IPS DF 4.7 (cell line): ENCODE measurements at regions not wholly inside any gene's neighbourhood (a gene's known extent, or its start where the extent isn't known, plus 50 kb on each side); places are given as distances from the start of the nearest gene placed in this dataset.
"Not testable (repeated sequence)": the region's sequence is repeated elsewhere in the genome, so short reads cannot be mapped to it uniquely, and the experiment has no call there.

Experiments
- DNase-seq: peaks from one replicate; pipeline ENCODE4 v3.0.0-alpha.2; 2013; ENCODE audit warnings: low spot score; ENCODE audit errors: extremely low read depth

DNA sequence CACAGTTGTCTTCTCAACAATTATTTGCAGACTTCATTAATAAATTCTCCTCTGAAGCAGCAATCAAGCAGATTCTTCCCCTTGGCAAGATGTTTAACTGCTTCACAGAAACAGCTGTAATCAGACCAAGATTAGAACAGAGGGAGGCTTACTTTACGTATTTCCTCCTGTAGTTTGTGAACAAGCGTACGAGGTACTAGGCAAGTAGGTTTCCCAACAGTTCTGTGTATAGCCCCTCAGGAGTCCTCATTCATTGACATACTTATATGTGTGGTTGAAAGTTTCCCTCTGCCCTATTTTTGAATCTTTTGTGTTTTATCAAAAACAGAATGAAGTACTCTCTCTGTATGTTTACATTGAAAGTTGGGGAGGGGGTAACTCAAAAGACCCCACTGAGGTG, 128.0 kb downstream of the SPATA31D1 start:
- no peak for DNase-seq

DNA sequence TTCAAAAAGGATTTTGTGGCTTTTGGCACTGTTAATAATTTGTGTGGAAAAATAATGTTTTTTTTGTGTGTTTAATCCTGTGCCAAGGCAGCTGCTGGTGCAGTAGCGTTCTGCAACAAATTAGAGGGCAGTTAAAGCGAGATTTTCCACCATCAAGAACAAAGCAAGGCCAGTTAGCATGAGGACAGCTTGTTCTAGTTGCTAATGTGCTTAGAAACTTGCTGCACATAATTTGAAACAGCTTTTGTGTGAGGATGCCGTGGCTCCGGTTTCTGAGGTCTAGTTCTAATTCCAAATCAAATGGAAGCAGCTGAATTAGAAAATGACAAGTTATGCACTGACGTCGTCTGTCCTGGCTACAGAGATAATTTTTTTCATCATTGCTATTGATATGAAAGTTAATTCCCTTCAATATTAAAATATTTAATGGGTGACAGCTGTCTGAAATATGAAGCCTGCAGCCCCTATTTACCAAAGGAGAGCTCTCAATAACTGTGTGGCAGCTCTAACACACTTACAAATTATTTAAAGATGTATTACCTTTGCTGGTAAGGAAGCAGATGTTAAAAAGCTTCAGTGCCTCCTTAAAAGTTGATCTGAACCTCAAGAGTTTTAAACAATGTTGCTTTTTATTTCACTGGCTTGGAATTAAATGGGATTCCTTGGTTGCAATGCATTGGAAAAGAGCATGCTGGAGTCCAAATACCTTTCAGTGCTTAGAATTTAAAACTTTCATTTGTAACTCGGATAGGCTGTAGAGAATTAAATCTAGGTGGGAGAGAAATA, 128.6 kb downstream of the SPATA31D1 start:
- no peak for DNase-seq

DNA sequence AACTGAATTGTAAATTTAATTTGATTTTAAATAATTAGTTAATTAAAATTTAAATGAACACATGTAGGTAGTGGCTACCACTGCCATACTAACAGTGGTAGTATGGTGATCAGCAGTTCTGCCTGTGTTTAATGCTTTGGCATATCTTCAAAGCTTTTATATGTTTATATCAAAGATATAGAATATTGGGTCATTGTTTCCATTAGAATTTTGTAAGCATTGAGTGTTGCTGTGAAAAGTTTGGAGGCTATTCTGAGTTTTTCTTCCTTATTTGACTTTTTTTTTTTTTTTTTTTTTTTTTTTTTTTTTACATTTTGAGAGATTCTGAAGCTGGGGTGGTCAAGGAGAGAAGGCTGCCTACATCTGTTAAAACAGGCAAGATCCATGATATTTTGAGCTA, 134.2 kb downstream of the SPATA31D1 start:
- DNase-seq, result no peak

DNA sequence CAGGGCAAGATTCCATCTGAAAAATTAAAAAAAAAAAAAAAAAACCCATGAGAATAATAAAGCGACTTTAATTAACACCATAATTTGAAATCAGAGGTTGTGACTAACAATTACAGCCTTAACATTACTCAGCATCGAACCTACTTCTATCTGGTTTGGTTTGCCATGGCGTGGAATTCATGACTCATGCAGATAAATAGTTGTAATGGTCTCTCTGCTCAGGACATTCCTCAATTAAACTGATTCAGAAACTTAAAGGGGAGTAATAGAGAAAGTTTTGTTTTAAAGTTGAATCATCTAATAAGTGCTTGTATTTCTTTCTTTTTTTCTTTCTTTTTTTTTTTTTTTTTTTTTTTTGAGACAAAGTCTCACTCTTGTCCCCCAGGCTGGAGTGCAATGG, 135.5 kb downstream of the SPATA31D1 start:
- no peak for DNase-seq

DNA sequence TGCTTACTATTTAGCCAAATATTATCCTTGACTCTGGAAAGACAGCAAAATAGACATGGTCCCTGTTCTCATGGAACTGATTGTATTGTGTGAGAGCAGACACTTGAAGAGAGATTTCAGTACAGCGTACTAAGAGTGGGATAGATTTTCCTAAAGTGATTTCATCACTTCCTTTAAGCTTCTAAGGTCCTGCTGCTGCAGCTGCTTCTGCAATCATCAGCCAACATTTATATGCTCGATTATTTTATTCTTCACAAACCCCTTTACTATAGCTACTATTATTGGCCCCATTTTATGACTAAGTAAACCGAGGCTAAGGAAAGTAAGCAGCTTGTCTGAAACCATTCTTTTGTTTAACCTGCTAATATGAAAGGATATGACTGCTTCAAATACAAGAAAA, 137.7 kb downstream of the SPATA31D1 start:
- DNase-seq, result no peak

DNA sequence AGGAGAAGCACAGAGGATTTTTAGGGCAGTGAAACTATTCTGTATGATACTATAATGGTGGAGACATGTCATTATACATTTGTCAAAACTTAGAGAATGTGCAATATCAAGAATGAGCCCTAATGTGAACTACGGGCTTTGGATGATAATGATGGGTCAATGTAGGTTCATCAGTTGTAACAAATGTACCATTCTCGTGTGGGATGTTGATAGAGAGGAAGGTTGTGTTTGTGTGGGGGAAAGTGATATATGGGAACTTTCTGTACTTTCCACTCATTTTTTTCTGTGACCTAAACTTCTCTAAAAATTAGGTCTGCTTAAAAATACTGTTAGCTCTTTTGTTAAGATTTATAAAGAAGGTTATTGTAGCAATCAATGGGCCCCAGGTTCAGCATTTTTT, 138.9 kb downstream of the SPATA31D1 start:
- no peak for DNase-seq

DNA sequence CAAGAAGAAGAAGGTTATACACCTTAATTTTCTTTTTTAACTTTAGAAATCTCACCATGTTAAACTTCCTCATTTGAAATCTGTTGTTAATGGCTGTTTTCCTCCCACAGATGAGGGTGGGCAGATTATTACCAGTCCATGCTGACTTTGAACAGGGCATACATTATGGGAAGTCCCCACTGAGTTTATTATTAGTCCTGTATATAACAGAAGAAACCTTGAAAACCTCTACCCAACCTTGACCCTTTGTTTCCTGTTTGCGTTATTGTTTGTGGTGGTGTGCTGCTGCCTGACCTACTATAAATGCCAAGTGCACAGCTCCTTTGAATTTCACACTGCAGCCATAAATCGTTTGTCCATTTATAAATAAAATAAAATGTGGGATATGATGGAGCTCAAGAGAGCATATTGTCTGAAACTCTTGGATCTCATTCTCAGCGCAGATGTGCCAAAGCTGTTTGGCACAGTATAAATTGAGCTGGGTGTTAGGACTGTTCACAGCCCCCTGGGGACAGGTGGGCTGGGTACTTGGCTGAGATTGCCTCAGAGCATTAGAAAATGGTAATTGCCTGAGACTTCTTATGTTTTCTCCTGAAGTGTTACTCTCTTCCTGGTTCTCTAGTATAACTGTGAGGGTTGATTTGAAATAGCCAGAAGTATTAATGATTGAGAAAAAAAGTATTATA, 139.6 kb downstream of the SPATA31D1 start:
- no peak for DNase-seq

DNA sequence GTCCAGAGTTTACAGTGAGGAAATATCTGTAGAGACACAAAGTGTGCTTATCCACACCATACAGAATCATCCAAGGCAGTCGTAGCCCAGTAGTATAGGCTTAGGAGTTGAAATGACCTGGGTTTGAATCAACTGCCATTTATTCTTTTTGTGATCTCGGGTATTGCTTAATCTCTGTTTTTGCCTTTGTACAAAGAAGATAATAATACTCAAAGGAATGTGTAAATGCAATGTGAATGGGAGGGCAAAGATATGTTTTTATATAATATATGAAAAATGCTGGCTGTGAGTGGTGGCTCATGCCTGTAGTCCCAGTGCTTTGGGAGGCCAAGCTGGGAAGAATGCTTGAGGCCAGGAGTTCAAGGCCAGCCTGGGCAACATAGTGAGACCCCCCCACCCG, 141.1 kb downstream of the SPATA31D1 start:
- DNase-seq, result no peak

DNA sequence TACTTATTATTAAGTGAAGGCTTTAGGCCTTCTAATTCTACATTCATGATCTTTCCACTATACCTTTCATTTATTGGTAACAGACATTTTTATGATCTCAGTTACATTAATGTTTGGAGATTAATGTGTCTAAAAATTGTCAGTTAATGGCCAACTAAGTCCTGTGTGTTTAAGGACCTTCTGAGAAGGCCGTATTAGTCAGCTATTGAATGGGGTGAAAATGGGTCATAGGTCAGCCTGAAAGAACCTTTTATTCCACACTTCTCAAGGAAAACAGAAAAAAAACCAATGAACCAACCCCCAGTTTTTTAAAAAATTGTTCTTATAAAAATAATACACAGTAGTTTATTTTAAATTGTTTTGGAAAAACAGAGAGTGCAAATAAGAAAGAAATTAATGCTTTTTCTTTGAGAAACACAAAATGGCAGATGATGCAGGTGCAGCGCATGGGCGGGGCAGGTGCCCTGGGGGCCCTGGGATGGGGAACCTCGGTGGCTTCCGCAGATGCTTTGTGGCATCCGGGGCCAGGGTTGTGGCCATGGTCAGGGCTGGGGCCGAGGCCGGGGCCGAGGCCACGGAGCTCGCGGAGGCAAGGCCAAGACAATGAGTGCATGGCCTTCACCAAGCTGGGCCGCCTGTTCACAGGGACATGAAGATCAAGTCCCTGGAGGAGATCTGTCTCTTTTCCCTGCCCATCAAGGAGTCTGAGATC, 141.9 kb downstream of the SPATA31D1 start:
- no peak for DNase-seq

DNA sequence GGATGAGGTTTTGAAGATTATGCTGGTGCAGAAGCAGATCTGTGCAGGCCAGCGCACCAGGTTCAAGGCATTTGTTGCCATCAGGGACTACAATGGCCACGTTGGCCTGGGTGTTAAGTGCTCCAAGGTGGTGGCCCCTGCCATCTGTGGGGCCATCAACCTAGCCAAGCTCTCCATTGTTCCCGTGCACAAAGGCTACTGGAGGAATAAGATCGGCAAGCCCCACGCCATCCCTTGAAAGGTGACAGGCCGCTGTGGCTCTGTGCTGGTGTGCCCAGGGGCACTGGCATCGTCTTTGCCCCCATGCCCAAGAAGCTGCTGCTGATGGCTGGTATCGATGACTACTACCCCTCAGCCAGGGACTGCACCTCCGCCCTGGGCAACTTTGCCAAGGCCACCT, 142.5 kb downstream of the SPATA31D1 start:
- DNase-seq, result no peak

DNA sequence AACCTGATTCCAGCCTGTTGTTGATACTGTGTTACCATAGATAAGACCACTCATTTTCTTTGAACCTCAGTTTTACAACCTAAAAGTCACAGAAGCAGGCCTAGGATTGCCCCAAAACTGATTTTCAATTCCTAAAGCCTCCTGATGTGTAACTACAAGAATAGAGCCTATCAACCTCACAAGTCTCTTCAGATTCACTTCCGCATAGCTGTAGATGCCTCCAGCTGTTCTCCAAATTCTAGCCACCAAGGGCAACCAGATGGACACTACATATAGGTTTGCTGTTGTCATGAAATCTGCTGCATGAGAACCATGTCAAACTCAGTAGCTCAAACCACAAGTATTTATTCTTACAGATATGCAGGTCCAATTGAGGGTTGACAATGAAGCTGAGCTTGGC, 143.5 kb downstream of the SPATA31D1 start:
- no peak for DNase-seq

DNA sequence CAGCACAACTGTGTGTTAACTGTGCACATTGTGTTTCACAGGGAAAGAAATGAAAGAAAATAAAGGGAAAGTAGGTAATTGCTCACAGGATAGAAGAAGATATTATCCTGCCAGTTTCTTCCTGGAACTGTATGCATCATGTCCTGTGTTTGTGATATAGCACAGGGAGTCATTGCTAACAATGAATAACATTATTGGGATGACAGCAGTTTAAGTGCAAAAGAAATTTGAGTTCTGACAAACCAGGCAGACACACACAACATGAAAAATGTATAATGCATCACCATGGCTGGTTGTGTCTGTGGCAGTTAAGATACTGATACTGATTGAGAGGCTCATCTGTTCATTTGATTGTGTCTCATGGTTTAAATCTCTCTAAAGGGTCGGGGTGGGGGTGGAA, 145.4 kb downstream of the SPATA31D1 start:
- no peak for DNase-seq

DNA sequence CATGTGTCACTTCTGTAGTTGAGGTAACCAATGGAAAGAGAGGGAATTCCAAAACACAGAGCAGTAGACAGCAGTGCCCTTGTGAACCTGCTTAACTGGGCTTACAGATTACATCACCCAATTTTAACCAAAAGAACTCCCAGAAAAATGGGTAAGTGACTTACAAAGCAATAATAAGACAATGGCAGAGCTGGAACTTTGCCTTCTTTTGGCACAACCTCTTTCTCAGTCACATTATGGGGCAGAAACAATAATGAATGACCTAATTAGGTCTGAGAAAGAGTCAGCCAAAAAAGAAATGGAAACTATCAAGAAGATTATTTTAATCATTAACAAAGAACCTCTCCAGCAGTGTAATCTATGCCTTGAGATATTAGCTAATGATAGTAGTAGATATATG, 146.5 kb downstream of the SPATA31D1 start:
- no peak for DNase-seq

DNA sequence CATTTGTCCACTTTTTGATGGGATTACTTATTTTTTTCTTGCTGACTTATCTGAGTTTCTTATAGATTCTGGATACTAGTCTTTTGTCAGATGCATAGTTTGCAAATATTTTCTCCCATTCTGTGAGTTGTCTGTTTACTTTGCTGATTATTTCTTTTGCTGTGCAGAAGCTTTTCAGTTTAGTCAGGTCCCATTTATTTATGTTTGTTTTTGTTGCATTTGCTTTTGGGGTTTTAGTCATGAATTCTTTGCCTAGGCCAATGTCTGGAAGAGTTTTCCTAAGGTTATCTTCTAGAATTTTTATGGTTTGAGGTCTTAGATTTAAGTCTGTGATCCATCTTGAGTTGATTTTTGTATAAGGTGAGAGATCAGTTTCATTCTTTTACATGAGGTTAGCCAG, 149.5 kb downstream of the SPATA31D1 start:
- DNase-seq, result not testable (repeated sequence)

DNA sequence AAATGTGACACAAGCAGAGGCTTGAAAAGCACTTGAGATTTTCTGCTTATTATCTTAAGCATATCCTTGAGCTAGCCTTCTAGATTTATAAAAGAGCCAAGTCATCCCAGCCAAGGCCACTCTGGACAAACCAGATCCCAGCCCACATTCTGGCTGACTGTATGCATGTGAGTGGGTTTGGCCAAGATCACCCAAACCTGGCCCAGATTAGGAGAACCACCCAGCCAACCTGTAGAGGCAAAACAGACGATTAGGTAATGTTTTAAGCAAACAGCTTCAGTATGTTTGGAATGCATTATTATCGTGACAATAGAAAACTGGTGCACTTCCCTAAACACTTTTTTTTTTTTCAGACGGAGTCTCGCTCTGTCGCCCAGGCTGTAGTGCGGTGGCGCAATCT, 151.9 kb downstream of the SPATA31D1 start:
- DNase-seq, result no peak

DNA sequence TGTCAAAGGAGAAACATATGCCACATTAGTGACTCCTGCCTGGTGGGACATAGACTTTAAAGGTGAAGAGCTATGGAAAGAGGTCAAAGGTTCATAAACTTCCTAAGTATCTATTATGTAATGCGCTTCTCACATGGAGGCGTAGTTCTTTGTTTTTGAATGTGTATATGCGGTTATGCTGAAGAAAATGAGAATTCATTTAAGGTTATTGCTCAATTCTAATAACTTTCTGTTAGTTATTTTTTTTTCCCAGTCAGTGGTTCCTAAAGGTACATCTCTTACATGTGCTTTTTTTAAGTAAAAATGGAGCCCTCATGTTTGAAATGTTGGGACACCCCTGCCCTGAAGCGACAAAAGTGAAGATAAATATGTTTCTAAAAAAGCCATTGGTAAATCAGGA, 156.2 kb downstream of the SPATA31D1 start:
- DNase-seq, result no peak

DNA sequence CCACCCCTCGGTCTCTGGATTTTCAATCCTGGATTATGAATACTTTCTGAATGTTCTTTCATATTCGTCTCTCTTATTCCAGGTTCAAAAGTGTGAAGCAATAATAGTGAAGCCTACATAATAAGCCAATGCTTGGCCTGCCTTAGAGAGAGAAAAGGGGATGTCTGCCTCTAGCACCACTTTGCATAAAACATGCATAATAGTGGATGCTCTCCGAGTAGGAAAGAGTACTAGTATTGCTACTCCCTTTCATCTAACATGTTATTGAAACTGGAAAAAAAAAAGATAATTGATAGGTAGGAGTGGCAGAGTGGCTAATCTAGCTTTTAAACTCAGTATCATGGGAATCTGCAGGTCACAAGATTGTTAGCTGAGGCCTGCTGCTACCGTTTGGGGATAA, 158.1 kb downstream of the SPATA31D1 start:
- no peak for DNase-seq

DNA sequence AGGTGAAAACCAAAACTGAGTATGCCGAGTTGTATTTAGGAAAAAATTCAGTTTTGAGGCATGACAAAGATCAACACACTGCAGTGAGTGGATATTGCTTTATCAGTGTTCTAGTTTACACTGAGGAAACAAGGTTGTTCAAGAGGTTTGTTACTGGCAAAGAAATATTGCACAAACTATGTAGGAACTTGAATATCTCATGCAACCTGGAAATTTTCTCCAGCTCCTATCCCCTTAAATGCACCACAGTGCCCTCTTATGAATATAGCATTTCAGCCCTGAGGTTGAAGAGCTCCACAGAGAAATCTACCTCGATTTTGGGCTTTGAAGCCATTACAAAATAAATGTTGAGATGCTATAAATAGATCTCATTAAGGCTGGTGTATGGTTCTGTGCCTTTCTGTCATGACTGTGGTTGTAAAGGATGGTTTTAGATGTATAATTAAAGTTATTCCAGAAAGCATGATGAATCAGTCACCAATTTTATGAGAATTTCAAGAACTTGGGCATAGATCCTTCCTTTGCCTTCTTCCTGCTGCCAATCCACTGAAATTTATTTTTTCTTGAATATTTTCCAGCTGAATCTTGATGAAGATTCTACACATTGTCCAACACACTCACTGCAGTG, 159.3 kb downstream of the SPATA31D1 start:
- DNase-seq, result no peak

DNA sequence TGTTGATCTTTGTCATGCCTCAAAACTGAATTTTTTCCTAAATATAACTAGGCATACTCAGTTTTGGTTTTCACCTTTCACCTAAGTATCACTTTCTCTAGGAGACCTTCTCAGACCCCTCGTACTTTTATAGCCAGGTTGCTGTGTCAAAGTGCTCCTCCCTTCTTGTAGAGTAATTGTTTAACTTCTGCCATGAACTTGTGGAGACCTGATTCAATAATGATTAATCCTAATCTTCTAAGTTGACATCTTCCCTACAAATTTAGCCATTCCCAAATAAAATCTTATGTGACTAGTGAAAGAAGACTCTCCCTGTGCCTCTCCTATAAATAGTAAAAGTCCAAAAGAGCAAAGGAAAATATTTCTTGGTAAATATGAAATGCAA, 159.8 kb downstream of the SPATA31D1 start:
- DNase-seq, result no peak

DNA sequence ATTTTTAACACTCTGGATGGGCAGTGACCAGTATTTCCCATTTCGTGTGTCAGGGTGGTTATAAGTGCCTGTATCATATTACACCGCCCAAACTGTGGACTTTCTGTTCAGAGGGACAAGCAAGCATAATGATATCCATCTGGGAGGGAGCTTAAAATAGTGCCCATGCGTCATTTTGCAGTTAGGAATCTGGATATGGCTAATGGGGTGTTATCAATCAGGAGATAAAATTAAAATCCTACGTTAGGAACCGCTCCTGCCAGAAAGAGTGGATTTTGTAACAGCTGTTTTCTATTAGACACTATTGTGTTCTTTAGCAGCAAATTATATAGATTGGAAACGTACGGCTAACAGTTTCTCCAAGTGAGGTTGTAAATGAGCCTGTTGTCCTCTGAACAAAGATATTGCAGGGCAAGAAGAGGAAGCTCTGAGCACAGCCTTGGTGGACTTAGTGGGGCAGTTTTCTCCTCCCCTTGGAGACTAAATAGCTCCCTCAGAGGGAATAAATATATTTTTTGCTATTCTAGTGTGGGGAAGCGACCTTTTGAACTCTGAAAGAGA, 160.4 kb downstream of the SPATA31D1 start:
- no peak for DNase-seq

DNA sequence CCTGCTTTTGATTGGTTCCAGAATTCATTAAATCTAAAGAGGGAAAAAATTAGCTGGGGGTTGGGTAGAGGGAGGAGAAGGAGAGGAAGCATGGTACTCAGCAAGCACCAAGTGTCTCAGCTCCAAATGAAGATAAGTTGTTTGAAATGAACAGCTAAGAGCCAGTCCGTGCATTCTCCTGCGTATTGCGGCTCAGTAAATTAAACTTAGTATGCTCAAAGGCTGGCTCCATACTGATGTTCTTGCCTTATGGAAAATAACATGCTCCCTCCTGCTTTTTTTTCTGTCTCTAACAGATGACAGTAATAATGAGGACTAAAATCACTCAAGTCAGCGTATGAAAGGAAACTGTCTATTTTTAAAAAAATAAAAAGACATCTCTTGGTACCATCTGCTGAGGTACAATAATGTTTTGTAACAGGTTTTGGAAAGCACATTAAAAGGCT, 161.0 kb downstream of the SPATA31D1 start:
- DNase-seq, result no peak

DNA sequence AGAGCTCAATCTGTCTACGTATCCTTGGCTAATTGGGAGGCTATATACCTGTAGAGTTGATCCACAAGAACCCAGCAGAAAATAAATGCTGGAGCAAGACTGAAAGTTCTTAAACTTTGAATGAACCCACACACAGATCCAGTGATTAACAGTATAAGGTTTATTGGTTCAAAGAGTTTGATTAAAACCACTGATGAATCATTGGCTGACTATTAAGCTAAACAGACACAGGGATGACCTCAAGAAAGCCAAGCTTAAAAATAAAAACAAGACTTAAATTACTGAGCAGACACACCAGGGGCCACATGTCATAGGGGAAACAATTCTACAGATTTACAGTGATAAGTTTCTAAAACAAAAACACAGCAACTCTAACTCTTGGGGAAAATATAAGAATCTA, 163.6 kb downstream of the SPATA31D1 start:
- DNase-seq, result no peak
